Neural progenitor cell (in vitro differentiated cells): ENCODE measurements at regions not wholly inside any gene's neighbourhood (a gene's known extent, or its start where the extent isn't known, plus 50 kb on each side); places are given as distances from the start of the nearest gene placed in this dataset.

Experiments used
- DNase-seq: peaks from one replicate; pipeline ENCODE4 v3.0.0-alpha.2; 2016; ENCODE audit warnings: low spot score
- H2AFZ ChIP-seq: fragments of 200-600 bp; sonication (generic); replicated peaks from 2 replicates; pipeline ENCODE4 v1.6.1; 2016; ENCODE audit warnings: antibody characterized with exemption
- H3F3A ChIP-seq: fragments of 200-600 bp; sonication (generic); 2 replicates; pipeline ENCODE4 v1.6.1; 2016; ENCODE audit warnings: antibody characterized with exemption, low read depth
- H3K27ac ChIP-seq: fragments of 200-600 bp; sonication (generic); 2 replicates; pipeline ENCODE4 v1.5.1; 2016; ENCODE audit warnings: mild to moderate bottlenecking
- H3K27me3 ChIP-seq: fragments of 200-600 bp; sonication (generic); 2 replicates; pipeline ENCODE4 v1.6.1; 2016; ENCODE audit warnings: mild to moderate bottlenecking, moderate library complexity
- H3K36me3 ChIP-seq: fragments of 200-600 bp; sonication (generic); 2 replicates; pipeline ENCODE4 v1.5.1; 2016
- H3K4me1 ChIP-seq: fragments of 200-600 bp; sonication (generic); 2 replicates; pipeline ENCODE4 v1.6.1; 2016; ENCODE audit warnings: mixed run types
- H3K4me2 ChIP-seq: fragments of 200-600 bp; sonication (generic); 2 replicates; pipeline ENCODE4 v1.6.1; 2016
- H3K4me3 ChIP-seq: fragments of 200-600 bp; sonication (generic); 2 replicates; pipeline ENCODE4 v1.5.1; 2016
- H3K79me2 ChIP-seq: fragments of 200-600 bp; sonication (generic); 2 replicates; pipeline ENCODE4 v1.6.1; 2016; ENCODE audit warnings: low read depth
- H3K9ac ChIP-seq: fragments of 200-600 bp; sonication (generic); 2 replicates; pipeline ENCODE4 v1.6.1; 2016
- H3K9me3 ChIP-seq: fragments of 200-600 bp; sonication (generic); 2 replicates; pipeline ENCODE4 v1.5.1; 2016; ENCODE audit warnings: low read depth
- H4K20me1 ChIP-seq: fragments of 200-600 bp; sonication (generic); 2 replicates; pipeline ENCODE4 v1.6.1; 2016; ENCODE audit warnings: low read depth
- H3K27ac Mint-ChIP-seq: 3 replicates; pipeline ENCODE4 v1.8.0; 2021; ENCODE audit warnings: mixed read lengths
- H3K27me3 Mint-ChIP-seq: 2 replicates; pipeline ENCODE4 v1.8.0; 2022; ENCODE audit warnings: low read depth, mild to moderate bottlenecking, inconsistent platforms, moderate library complexity, mixed read lengths; ENCODE audit not compliant: insufficient read depth
- H3K36me3 Mint-ChIP-seq: 3 replicates; pipeline ENCODE4 v1.8.0; 2021; ENCODE audit warnings: mixed read lengths
- H3K4me1 Mint-ChIP-seq: 3 replicates; pipeline ENCODE4 v1.8.0; 2021; ENCODE audit warnings: mixed read lengths
- H3K4me3 Mint-ChIP-seq: 3 replicates; pipeline ENCODE4 v1.8.0; 2021; ENCODE audit warnings: mild to moderate bottlenecking, moderate library complexity, mixed read lengths
- H3K9me3 Mint-ChIP-seq: 3 replicates; pipeline ENCODE4 v1.8.0; 2020; ENCODE audit warnings: mixed read lengths
- EZH2 ChIP-seq: fragments of 200-600 bp; sonication (generic); IDR thresholded peaks from 2 replicates; pipeline ENCODE4 v1.6.1; 2017; ENCODE audit warnings: antibody characterized with exemption, mild to moderate bottlenecking, moderate library complexity
- EZH2phosphoT487 ChIP-seq: fragments of 200-600 bp; sonication (generic); IDR thresholded peaks from 2 replicates; pipeline ENCODE4 v1.6.1; 2017; ENCODE audit warnings: antibody characterized with exemption
- TF ChIP-seq, protein P1 (sequence below): fragments of 200-600 bp; sonication (generic); IDR thresholded peaks from 2 replicates; pipeline ENCODE4 v1.5.1; 2017; ENCODE audit warnings: antibody characterized with exemption, mild to moderate bottlenecking

DNA sequence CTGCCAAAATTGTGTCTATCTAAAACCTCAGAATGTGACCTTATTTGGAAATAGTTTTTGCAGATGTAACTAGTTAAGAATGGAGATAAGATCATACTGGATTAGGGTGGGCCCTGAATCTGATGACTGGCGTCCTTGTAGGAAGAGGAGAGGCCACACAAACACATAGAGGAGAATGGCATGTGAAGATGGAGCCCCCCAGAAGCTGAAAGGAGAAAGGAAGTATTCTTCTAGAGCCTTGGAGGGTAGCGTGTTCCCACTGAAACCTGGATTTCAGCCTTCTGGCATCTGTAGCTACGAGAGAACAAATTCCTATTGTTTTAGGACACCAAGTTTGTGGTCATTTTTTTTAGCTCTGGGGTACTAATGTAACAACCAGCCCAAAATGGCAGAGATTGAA, 423.0 kb upstream of the TPM1 start:
- H2AFZ ChIP-seq, result no peak overlapping the region
- Mint-ChIP-seq H3K27ac (no peak overlapping the region), H3K9me3 (no peaks in the 10 kb centered on the region)

DNA sequence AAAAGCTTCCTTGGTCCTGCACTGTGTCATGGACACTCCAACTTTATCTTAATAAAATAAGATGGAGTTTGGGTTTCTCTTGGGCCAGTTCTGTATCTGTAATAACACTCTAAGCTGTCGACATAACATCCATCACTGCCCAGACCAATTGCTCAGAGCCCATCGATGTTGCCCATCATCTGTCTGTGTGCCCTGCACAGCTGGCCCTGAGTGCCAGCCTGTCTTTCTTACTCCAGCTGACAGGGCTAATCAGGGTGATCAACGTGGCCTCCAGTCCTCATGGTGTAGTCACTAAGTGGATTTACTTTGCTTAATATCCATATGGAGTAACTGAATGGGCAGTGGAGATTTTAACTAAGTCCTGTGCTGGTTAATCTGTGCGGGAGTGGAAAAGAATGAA, 419.8 kb upstream of the TPM1 start:
- DNase-seq, result no peak
- H3K27me3 Mint-ChIP-seq, result no peaks in the 10 kb centered on the region
- TF ChIP-seq, protein P1, sequence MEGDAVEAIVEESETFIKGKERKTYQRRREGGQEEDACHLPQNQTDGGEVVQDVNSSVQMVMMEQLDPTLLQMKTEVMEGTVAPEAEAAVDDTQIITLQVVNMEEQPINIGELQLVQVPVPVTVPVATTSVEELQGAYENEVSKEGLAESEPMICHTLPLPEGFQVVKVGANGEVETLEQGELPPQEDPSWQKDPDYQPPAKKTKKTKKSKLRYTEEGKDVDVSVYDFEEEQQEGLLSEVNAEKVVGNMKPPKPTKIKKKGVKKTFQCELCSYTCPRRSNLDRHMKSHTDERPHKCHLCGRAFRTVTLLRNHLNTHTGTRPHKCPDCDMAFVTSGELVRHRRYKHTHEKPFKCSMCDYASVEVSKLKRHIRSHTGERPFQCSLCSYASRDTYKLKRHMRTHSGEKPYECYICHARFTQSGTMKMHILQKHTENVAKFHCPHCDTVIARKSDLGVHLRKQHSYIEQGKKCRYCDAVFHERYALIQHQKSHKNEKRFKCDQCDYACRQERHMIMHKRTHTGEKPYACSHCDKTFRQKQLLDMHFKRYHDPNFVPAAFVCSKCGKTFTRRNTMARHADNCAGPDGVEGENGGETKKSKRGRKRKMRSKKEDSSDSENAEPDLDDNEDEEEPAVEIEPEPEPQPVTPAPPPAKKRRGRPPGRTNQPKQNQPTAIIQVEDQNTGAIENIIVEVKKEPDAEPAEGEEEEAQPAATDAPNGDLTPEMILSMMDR, result no peak
- TF ChIP-seq EZH2phosphoT487 (no peak), EZH2 (no peak)
- Histone ChIP-seq H3K27me3 (no peaks in the 10 kb centered on the region), H4K20me1 (no peaks in the 10 kb centered on the region), H3K4me1 (peaks cover 12% of the 10 kb centered on the region), H3K79me2 (no peaks in the 10 kb centered on the region), H3F3A (no peaks in the 10 kb centered on the region), H3K9me3 (no peaks in the 10 kb centered on the region), H3K27ac (no peak overlapping the region), H3K4me3 (no peak overlapping the region), H2AFZ (no peak overlapping the region), H3K9ac (no peak overlapping the region), H3K36me3 (no peaks in the 10 kb centered on the region), H3K4me2 (no peak overlapping the region)
- no peak overlapping the region for H3K4me3 Mint-ChIP-seq
- no peaks in the 10 kb centered on the region for H3K36me3 Mint-ChIP-seq
- no peak overlapping the region for H3K27ac Mint-ChIP-seq
- H3K4me1 Mint-ChIP-seq, result peaks cover 12% of the 10 kb centered on the region
- no peaks in the 10 kb centered on the region for H3K9me3 Mint-ChIP-seq

More for the DNA sequence above, 423.0 kb upstream of the TPM1 start:
- TF ChIP-seq EZH2, result no peak
- no peak for TF ChIP-seq EZH2phosphoT487
- TF ChIP-seq, protein P1, result no peak
- H3K79me2 ChIP-seq, result no peaks in the 10 kb centered on the region
- no peak overlapping the region for H3K9ac ChIP-seq
- no peaks in the 10 kb centered on the region for H4K20me1 ChIP-seq
- no peaks in the 10 kb centered on the region for H3F3A ChIP-seq
- Mint-ChIP-seq H3K27me3 (no peaks in the 10 kb centered on the region), H3K36me3 (no peaks in the 10 kb centered on the region), H3K4me3 (no peak overlapping the region), H3K4me1 (peaks cover 12% of the 10 kb centered on the region)
- no peaks in the 10 kb centered on the region for H3K9me3 ChIP-seq
- H3K27me3 ChIP-seq, result no peaks in the 10 kb centered on the region
- H3K27ac ChIP-seq, result no peak overlapping the region
- no peak for DNase-seq
- H3K4me3 ChIP-seq, result no peak overlapping the region
- no peaks in the 10 kb centered on the region for H3K36me3 ChIP-seq
- H3K4me1 ChIP-seq, result peaks cover 6% of the 10 kb centered on the region
- no peak overlapping the region for H3K4me2 ChIP-seq

DNA sequence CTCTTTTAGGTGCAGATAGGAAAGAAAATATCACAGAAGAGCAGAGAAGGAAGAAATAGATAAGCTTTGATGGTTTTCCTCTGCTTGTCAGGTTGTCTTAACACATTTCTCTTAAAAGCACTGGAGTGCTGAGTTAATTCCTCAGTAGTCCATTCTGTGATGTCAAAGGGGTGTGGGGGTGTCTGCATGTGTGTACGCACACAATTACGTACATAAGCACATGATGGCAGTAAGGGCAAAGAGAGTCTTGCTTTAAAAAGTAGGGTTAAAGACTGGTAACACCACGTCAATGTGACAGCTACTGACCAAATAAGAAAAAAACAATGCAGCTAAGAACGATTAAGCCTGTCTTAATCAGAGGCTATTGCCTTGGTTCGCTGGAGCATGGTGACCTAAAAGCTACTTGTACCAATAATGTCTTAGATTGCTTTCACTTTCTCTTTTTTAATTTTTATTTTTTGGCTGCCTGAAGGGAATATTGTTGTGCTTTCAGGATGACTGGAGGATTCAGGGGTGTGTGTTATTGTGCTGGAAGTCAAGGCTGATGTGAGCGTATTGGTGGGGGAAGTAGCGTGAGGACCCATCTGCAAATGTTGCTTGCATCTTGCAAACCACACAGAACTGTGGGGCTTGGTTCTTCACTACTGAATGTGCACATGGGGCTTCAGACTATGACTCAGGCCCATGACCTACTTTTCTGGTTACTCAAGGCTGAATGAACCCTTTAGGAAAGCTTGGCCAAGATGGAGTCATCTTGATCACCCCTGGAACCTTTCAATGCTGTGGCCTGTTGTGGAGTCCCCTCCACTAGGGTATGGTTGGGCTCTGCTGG, 417.8 kb upstream of the TPM1 start:
- H3K4me3 Mint-ChIP-seq, result no peak overlapping the region
- H3K27ac Mint-ChIP-seq, result no peak overlapping the region
- H3K36me3 Mint-ChIP-seq, result no peaks in the 10 kb centered on the region
- H3K4me3 ChIP-seq, result no peak overlapping the region
- no peak overlapping the region for H2AFZ ChIP-seq
- H3F3A ChIP-seq, result no peaks in the 10 kb centered on the region
- H3K9me3 Mint-ChIP-seq, result no peaks in the 10 kb centered on the region
- H3K9me3 ChIP-seq, result no peaks in the 10 kb centered on the region
- no peak for TF ChIP-seq EZH2phosphoT487
- TF ChIP-seq EZH2, result no peak
- TF ChIP-seq, protein P1, result no peak
- no peaks in the 10 kb centered on the region for H3K79me2 ChIP-seq
- no peak overlapping the region for H3K27ac ChIP-seq
- no peak overlapping the region for H3K9ac ChIP-seq
- no peaks in the 10 kb centered on the region for H3K36me3 ChIP-seq
- DNase-seq, result peak; percentile 29
- no peaks in the 10 kb centered on the region for H3K27me3 ChIP-seq
- H4K20me1 ChIP-seq, result no peaks in the 10 kb centered on the region
- peaks cover 4% of the 10 kb centered on the region for H3K4me1 Mint-ChIP-seq
- no peaks in the 10 kb centered on the region for H3K27me3 Mint-ChIP-seq
- H3K4me1 ChIP-seq, result peaks cover 12% of the 10 kb centered on the region
- no peak overlapping the region for H3K4me2 ChIP-seq
